ENCODE measurements at regions not wholly inside any gene's neighbourhood (a gene's known extent, or its start where the extent isn't known, plus 50 kb on each side); places are given as distances from the start of the nearest gene placed in this dataset.
"Not testable (repeated sequence)": the region's sequence is repeated elsewhere in the genome, so short reads cannot be mapped to it uniquely, and the experiment has no call there.

DNA sequence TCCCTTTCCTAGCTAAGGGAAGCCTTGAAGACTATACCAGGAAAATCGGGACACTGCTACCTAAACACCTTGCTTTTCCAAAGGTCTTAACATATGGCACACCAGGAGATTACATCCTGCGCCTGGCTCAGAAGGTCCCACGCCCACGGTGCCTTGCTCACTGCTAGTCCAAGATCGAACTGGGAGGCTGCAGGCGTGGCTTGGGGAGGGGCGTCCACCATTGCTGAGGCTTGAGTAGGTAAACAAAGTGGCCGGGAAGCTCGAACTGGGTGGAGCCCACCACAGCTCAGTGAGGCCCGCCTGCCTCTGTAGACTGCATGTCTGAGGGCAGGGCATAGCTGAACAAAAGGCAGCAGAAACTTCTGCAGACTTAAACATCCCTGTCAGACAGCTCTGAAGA is 459.7 kb upstream of the EYS start:
- not testable (repeated sequence) for TF ChIP-seq EZH2phosphoT487 (IDR thresholded peaks at IDR 0.05; ENCODE audit: borderline replicate concordance, low read length); EZH2 (IDR thresholded peaks at IDR 0.05; ENCODE audit: low read length, unreplicated experiment)
- TF ChIP-seq, protein P1, sequence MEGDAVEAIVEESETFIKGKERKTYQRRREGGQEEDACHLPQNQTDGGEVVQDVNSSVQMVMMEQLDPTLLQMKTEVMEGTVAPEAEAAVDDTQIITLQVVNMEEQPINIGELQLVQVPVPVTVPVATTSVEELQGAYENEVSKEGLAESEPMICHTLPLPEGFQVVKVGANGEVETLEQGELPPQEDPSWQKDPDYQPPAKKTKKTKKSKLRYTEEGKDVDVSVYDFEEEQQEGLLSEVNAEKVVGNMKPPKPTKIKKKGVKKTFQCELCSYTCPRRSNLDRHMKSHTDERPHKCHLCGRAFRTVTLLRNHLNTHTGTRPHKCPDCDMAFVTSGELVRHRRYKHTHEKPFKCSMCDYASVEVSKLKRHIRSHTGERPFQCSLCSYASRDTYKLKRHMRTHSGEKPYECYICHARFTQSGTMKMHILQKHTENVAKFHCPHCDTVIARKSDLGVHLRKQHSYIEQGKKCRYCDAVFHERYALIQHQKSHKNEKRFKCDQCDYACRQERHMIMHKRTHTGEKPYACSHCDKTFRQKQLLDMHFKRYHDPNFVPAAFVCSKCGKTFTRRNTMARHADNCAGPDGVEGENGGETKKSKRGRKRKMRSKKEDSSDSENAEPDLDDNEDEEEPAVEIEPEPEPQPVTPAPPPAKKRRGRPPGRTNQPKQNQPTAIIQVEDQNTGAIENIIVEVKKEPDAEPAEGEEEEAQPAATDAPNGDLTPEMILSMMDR (conservative IDR thresholded peaks at IDR 0.05; ENCODE audit: low read depth, low read length), result not testable (repeated sequence)
